ENCODE measurements at regions not wholly inside any gene's neighbourhood (a gene's known extent, or its start where the extent isn't known, plus 50 kb on each side); places are given as distances from the start of the nearest gene placed in this dataset.

- in situ Hi-C loops (cut with MboI; ENCODE audit: low pct_unique_long_range_greater_than_20kb in 2 of 9, low sequenced_read_pairs in 9 of 9, unreplicated experiment in 9 of 9), result no loop called here
- H3K27ac ChIP-seq, result no peak overlapping the region
- no peaks in the 10 kb centered on the region for H3K4me1 ChIP-seq (replicated peaks in 1 of 2)
- ATAC-seq (replicated peaks in 6 of 8), result no peak
- no peak overlapping the region for H3K4me3 ChIP-seq
- 22 to 41% (median 32%) methylated on average over 1 to 4 of the region's 4 CpGs; no CpG with 5 or more reads in 7 of the 10 experiments for WGBS, 10 experiments
Measured at GRCh38 chr10:130393342-130393741, 257.2 kb downstream of the GLRX3 start.

- Histone ChIP-seq H3K27ac (no peak overlapping the region), H3K4me1 (replicated peaks in 1 of 2) (no peaks in the 10 kb centered on the region), H3K4me3 (no peak overlapping the region)
- no peak for ATAC-seq (replicated peaks in 6 of 8)
- in situ Hi-C loops (cut with MboI; ENCODE audit: low pct_unique_long_range_greater_than_20kb in 2 of 9, low sequenced_read_pairs in 9 of 9, unreplicated experiment in 9 of 9), result no loop called here
- 0 to 90% (median 40%) methylated on average over 1 to 7 of the region's 7 CpGs; no CpG with 5 or more reads in 2 of the 10 experiments for WGBS, 10 experiments
Measured at GRCh38 chr10:130394832-130395231, 258.6 kb downstream of the GLRX3 start.

GRCh38 chr10:130395248-130395936, 259.2 kb downstream of the GLRX3 start:
- no peaks in the 10 kb centered on the region for H3K4me1 ChIP-seq (replicated peaks in 1 of 2)
- H3K27ac ChIP-seq, result no peak overlapping the region
- 0 to 80% (median 36%) methylated on average over 1 to 6 of the region's 7 CpGs for WGBS, 10 experiments
- H3K4me3 ChIP-seq, result no peak overlapping the region
- in situ Hi-C loops (cut with MboI; ENCODE audit: low pct_unique_long_range_greater_than_20kb in 2 of 9, low sequenced_read_pairs in 9 of 9, unreplicated experiment in 9 of 9), result no loop called here
- no peak for ATAC-seq (replicated peaks in 6 of 8)

- no peak overlapping the region for H3K4me3 ChIP-seq
- in situ Hi-C loops (cut with MboI; ENCODE audit: low pct_unique_long_range_greater_than_20kb in 2 of 9, low sequenced_read_pairs in 9 of 9, unreplicated experiment in 9 of 9), result no loop called here
- no peak for ATAC-seq (replicated peaks in 6 of 8)
- H3K27ac ChIP-seq, result no peak overlapping the region
- WGBS, 10 experiments, result 0 to 100% (median 67%) methylated on average over 1 to 3 of the region's 5 CpGs; no CpG with 5 or more reads in 3 of the 10 experiments
- H3K4me1 ChIP-seq (replicated peaks in 1 of 2), result no peaks in the 10 kb centered on the region
Measured at GRCh38 chr10:130396044-130396443, 259.9 kb downstream of the GLRX3 start.

- in situ Hi-C loops (cut with MboI; ENCODE audit: low pct_unique_long_range_greater_than_20kb in 2 of 9, low sequenced_read_pairs in 9 of 9, unreplicated experiment in 9 of 9), result no loop called here
- no peak for ATAC-seq (replicated peaks in 6 of 8)
- Histone ChIP-seq H3K27ac (no peak overlapping the region), H3K4me1 (replicated peaks in 1 of 2) (no peaks in the 10 kb centered on the region), H3K4me3 (no peak overlapping the region)
- 51 to 95% (median 71%) methylated on average over 1 to 9 of the region's 15 CpGs; no CpG with 5 or more reads in 5 of the 10 experiments for WGBS, 10 experiments
Measured at GRCh38 chr10:130398090-130398994, 262.2 kb downstream of the GLRX3 start.

GRCh38 chr10:130399425-130399950, 263.3 kb downstream of the GLRX3 start:
- in situ Hi-C loops (cut with MboI; ENCODE audit: low pct_unique_long_range_greater_than_20kb in 2 of 9, low sequenced_read_pairs in 9 of 9, unreplicated experiment in 9 of 9), result no loop called here
- H3K4me3 ChIP-seq, result no peak overlapping the region
- no peaks in the 10 kb centered on the region for H3K4me1 ChIP-seq (replicated peaks in 1 of 2)
- H3K27ac ChIP-seq, result no peak overlapping the region
- no peak for ATAC-seq (replicated peaks in 6 of 8)
- WGBS, 10 experiments, result 0 to 67% (median 39%) methylated on average over 1 to 7 of the region's 10 CpGs; no CpG with 5 or more reads in 3 of the 10 experiments

- in situ Hi-C loops (cut with MboI; ENCODE audit: low pct_unique_long_range_greater_than_20kb in 2 of 9, low sequenced_read_pairs in 9 of 9, unreplicated experiment in 9 of 9), result no loop called here
- Histone ChIP-seq H3K4me1 (replicated peaks in 1 of 2) (no peaks in the 10 kb centered on the region), H3K27ac (no peak overlapping the region), H3K4me3 (no peak overlapping the region)
- WGBS, 10 experiments, result 20 to 87% (median 50%) methylated on average over 1 to 5 of the region's 5 CpGs; no CpG with 5 or more reads in 2 of the 10 experiments
- no peak for ATAC-seq (replicated peaks in 6 of 8)
Measured at GRCh38 chr10:130400890-130401289, 264.7 kb downstream of the GLRX3 start.

- no peak overlapping the region for H3K27ac ChIP-seq
- no peak overlapping the region for H3K4me3 ChIP-seq
- H3K4me1 ChIP-seq (replicated peaks in 1 of 2), result no peaks in the 10 kb centered on the region
- in situ Hi-C loops (cut with MboI; ENCODE audit: low pct_unique_long_range_greater_than_20kb in 2 of 9, low sequenced_read_pairs in 9 of 9, unreplicated experiment in 9 of 9), result no loop called here
- WGBS, 10 experiments, result 0 to 91% (median 51%) methylated on average over 1 to 13 of the region's 16 CpGs
- ATAC-seq (replicated peaks in 6 of 8), result no peak
Measured at GRCh38 chr10:130401860-130402765, 265.9 kb downstream of the GLRX3 start.

- Histone ChIP-seq H3K27ac (no peak overlapping the region), H3K4me3 (no peak overlapping the region), H3K4me1 (replicated peaks in 1 of 2) (no peaks in the 10 kb centered on the region)
- in situ Hi-C loops (cut with MboI; ENCODE audit: low pct_unique_long_range_greater_than_20kb in 2 of 9, low sequenced_read_pairs in 9 of 9, unreplicated experiment in 9 of 9), result no loop called here
- ATAC-seq (replicated peaks in 6 of 8), result no peak
- 14 to 100% (median 30%) methylated on average over 1 to 5 of the region's 6 CpGs for WGBS, 10 experiments
Measured at GRCh38 chr10:130403153-130404075, 267.2 kb downstream of the GLRX3 start.

GRCh38 chr10:130404476-130405055, 268.4 kb downstream of the GLRX3 start:
- H3K4me3 ChIP-seq, result no peak overlapping the region
- in situ Hi-C loops (cut with MboI; ENCODE audit: low pct_unique_long_range_greater_than_20kb in 2 of 9, low sequenced_read_pairs in 9 of 9, unreplicated experiment in 9 of 9), result no loop called here
- H3K4me1 ChIP-seq (replicated peaks in 1 of 2), result no peaks in the 10 kb centered on the region
- no peak for ATAC-seq (replicated peaks in 6 of 8)
- 0 to 60% (median 12%) methylated on average over 1 to 4 of the region's 5 CpGs for WGBS, 10 experiments
- H3K27ac ChIP-seq, result no peak overlapping the region

GRCh38 chr10:130407052-130407451, 270.9 kb downstream of the GLRX3 start:
- whole genome bisulfite sequencing, 10 experiments, result 0 to 100% (median 47%) methylated on average over 1 to 3 of the region's 4 CpGs; no CpG with 5 or more reads in 4 of the 10 experiments

More at GRCh38 chr10:130407052-130407451, 270.9 kb downstream of the GLRX3 start:
- in situ Hi-C loops (cut with MboI; ENCODE audit: low pct_unique_long_range_greater_than_20kb in 2 of 9, low sequenced_read_pairs in 9 of 9, unreplicated experiment in 9 of 9), result no loop called here
- H3K4me1 ChIP-seq (replicated peaks in 1 of 2), result no peaks in the 10 kb centered on the region
- no peak for ATAC-seq (replicated peaks in 6 of 8)
- H3K27ac ChIP-seq, result no peak overlapping the region
- no peak overlapping the region for H3K4me3 ChIP-seq
